ENCODE measurements at regions not wholly inside any gene's neighbourhood (a gene's known extent, or its start where the extent isn't known, plus 50 kb on each side); places are given as distances from the start of the nearest gene placed in this dataset.

DNA sequence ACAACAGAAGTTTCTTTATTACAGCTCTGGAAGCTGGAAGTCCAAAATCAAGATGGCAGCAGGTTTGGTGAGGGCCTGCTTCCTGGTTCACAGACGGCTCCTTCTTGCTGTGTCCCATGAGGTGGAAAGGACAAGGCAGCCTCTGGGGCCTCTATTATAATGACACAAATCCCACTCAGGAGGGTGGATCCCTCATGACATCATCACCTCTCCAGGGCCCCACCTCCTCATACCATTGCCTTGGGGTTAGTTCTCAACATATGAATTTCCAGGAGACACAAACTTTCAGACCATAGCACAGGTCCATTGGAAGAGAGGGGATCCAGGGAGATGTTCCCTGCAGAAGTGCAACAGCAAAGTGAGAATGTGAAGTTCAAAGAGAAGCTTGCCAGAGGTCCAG lies 202.8 kb downstream of the TFCP2L1 start:
- ATAC-seq (no peak), DNase-seq (ENCODE audit: low read depth, low spot score) (no peak)
- no peaks in the 10 kb centered on the region for H4K20me1 ChIP-seq (ENCODE audit: insufficient read depth)
- H3K4me1 ChIP-seq (ENCODE audit: control insufficient read depth in 1 of 2, insufficient read depth in 2 of 2, low read length in 2 of 2), result peaks cover 0 to 3% of the 10 kb centered on the region in 2 experiments; a peak in 2 of 4 replicates
- H3K27ac ChIP-seq (ENCODE audit: low read depth, low read length), result no peak overlapping the region
- CTCF ChIA-PET, result interaction anchor here (1.4 to 3.6 kb wide), 2 partner anchors 274 to 386 kb away, joined by 6 to 21 read pairs; no protein-coding TSS in a partner anchor
- no peak for TF ChIP-seq POLR2AphosphoS5 (IDR thresholded peaks at IDR 0.05; ENCODE audit: low read depth, low read length)
- TF ChIP-seq ZFX (IDR thresholded peaks at IDR 0.05), result no peak
- TF ChIP-seq EZH2phosphoT487 (IDR thresholded peaks at IDR 0.05; ENCODE audit: borderline replicate concordance), result no peak
- no peak for TF ChIP-seq YY1 (IDR thresholded peaks at IDR 0.05; ENCODE audit: extremely low read depth, insufficient replicate concordance, low read depth, low read length)
- no peak for TF ChIP-seq JUND (IDR thresholded peaks at IDR 0.05)
- no peak for TF ChIP-seq CEBPB (IDR thresholded peaks at IDR 0.05; ENCODE audit: low read depth)
- TF ChIP-seq SRF (IDR thresholded peaks at IDR 0.05; ENCODE audit: low read depth), result no peak
- TF ChIP-seq, protein P1, sequence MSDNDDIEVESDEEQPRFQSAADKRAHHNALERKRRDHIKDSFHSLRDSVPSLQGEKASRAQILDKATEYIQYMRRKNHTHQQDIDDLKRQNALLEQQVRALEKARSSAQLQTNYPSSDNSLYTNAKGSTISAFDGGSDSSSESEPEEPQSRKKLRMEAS (IDR thresholded peaks at IDR 0.05), result no peak
- no peak for TF ChIP-seq FOSL1 (IDR thresholded peaks at IDR 0.05; ENCODE audit: low read depth)
- TF ChIP-seq, protein P2, sequence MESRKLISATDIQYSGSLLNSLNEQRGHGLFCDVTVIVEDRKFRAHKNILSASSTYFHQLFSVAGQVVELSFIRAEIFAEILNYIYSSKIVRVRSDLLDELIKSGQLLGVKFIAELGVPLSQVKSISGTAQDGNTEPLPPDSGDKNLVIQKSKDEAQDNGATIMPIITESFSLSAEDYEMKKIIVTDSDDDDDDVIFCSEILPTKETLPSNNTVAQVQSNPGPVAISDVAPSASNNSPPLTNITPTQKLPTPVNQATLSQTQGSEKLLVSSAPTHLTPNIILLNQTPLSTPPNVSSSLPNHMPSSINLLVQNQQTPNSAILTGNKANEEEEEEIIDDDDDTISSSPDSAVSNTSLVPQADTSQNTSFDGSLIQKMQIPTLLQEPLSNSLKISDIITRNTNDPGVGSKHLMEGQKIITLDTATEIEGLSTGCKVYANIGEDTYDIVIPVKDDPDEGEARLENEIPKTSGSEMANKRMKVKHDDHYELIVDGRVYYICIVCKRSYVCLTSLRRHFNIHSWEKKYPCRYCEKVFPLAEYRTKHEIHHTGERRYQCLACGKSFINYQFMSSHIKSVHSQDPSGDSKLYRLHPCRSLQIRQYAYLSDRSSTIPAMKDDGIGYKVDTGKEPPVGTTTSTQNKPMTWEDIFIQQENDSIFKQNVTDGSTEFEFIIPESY (IDR thresholded peaks at IDR 0.05; ENCODE audit: extremely low read depth, insufficient replicate concordance, low read length), result no peak
- TF ChIP-seq TCF7L2 (IDR thresholded peaks at IDR 0.05; ENCODE audit: borderline replicate concordance, extremely low read depth, insufficient read depth, insufficient read length), result no peak
- no peak for TF ChIP-seq EGR1 (IDR thresholded peaks at IDR 0.05; ENCODE audit: low read depth)
- TF ChIP-seq CBX3 (IDR thresholded peaks at IDR 0.05; ENCODE audit: low read depth), result no peak
- TF ChIP-seq, protein P3, sequence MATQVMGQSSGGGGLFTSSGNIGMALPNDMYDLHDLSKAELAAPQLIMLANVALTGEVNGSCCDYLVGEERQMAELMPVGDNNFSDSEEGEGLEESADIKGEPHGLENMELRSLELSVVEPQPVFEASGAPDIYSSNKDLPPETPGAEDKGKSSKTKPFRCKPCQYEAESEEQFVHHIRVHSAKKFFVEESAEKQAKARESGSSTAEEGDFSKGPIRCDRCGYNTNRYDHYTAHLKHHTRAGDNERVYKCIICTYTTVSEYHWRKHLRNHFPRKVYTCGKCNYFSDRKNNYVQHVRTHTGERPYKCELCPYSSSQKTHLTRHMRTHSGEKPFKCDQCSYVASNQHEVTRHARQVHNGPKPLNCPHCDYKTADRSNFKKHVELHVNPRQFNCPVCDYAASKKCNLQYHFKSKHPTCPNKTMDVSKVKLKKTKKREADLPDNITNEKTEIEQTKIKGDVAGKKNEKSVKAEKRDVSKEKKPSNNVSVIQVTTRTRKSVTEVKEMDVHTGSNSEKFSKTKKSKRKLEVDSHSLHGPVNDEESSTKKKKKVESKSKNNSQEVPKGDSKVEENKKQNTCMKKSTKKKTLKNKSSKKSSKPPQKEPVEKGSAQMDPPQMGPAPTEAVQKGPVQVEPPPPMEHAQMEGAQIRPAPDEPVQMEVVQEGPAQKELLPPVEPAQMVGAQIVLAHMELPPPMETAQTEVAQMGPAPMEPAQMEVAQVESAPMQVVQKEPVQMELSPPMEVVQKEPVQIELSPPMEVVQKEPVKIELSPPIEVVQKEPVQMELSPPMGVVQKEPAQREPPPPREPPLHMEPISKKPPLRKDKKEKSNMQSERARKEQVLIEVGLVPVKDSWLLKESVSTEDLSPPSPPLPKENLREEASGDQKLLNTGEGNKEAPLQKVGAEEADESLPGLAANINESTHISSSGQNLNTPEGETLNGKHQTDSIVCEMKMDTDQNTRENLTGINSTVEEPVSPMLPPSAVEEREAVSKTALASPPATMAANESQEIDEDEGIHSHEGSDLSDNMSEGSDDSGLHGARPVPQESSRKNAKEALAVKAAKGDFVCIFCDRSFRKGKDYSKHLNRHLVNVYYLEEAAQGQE (IDR thresholded peaks at IDR 0.05; ENCODE audit: low read depth), result no peak
- no peak for TF ChIP-seq SIN3A (IDR thresholded peaks at IDR 0.05; ENCODE audit: low read depth)
- TF ChIP-seq POLR2A (IDR thresholded peaks at IDR 0.05; ENCODE audit: borderline replicate concordance, extremely low read depth, insufficient read depth, insufficient read length), result no peak
- no TSS peak for BruUV-seq (replicated peaks)
- intact Hi-C loops (cut with micrococcal nuclease), result loop anchor here (5.0 to 10.0 kb wide), 2 partner anchors 450 to 633 kb away; partner anchors contain the start of gene RNU4ATAC
- POLR2A ChIA-PET, result no interaction called here
- H3K79me2 ChIP-seq (ENCODE audit: insufficient read depth, low read length), result no peaks in the 10 kb centered on the region
- H3K4me3 ChIP-seq (replicated peaks in 1 of 2; ENCODE audit: low read depth in 1 of 2, low read length in 2 of 2), result no peak overlapping the region
- no peak overlapping the region for H3K9ac ChIP-seq (ENCODE audit: low read length)
- RAD21 ChIA-PET (ENCODE audit: low non-redundant PET in 1 of 2, low total read pairs in 2 of 2, uncharacterized antibody in 2 of 2, unreplicated experiment in 2 of 2), result interaction anchor here in 1 of 2 experiments (0.6 kb wide), 1 partner anchor 654 kb away, joined by 5 read pairs; the partner anchor contains the start of gene NIFK
- H3K36me3 ChIP-seq (ENCODE audit: control insufficient read depth in 1 of 2, insufficient read depth in 2 of 2, low read length in 2 of 2), result no peaks in the 10 kb centered on the region
- no peaks in the 10 kb centered on the region for H3K9me3 ChIP-seq (ENCODE audit: control insufficient read depth in 1 of 2, insufficient read depth in 1 of 2, low read depth in 1 of 2, low read length in 2 of 2)
- no peak overlapping the region for H3K4me2 ChIP-seq (ENCODE audit: low read length)
- no peaks in the 10 kb centered on the region for H3K9me2 ChIP-seq (ENCODE audit: insufficient read depth)
- H2AFZ ChIP-seq (ENCODE audit: low read depth, low read length, poor library complexity, severe bottlenecking), result no peak overlapping the region
- no peaks in the 10 kb centered on the region for H3K27me3 ChIP-seq (ENCODE audit: insufficient read depth, low read length)
